IPS DF 4.7 (cell line): ENCODE measurements at regions not wholly inside any gene's neighbourhood (a gene's known extent, or its start where the extent isn't known, plus 50 kb on each side); places are given as distances from the start of the nearest gene placed in this dataset.
A peak's percentile ranks its signal among the peaks of the same experiment; 100 is the strongest.

ENCODE experiments used
- DNase-seq: peaks from one replicate; pipeline ENCODE4 v3.0.0-alpha.2; 2013; ENCODE audit warnings: low spot score; ENCODE audit errors: extremely low read depth

- no peak for DNase-seq
Measured at GRCh38 chr11:37812281-37812880, 1214.3 kb upstream of the RAG2 start.

DNA sequence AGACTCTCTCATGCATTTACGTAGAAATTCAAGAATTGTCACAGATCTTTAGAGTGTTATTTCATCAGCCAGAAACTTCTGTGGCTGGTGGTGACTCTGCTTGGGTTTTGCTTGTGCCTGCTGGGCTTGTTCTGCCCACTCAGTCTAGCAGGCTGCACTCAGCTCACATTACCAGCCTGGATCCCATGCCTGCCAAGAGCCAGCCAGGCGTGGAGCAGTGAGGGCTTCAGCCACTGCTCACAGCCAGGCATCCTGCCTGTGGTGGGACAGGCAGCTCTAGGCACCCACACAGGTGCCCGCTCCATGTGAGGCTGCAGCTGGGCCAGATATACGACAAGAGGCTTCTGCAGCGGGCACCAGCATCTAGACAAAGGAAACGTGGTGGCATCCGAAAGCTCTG, 1213.3 kb upstream of the RAG2 start:
- DNase-seq: no peak

DNA sequence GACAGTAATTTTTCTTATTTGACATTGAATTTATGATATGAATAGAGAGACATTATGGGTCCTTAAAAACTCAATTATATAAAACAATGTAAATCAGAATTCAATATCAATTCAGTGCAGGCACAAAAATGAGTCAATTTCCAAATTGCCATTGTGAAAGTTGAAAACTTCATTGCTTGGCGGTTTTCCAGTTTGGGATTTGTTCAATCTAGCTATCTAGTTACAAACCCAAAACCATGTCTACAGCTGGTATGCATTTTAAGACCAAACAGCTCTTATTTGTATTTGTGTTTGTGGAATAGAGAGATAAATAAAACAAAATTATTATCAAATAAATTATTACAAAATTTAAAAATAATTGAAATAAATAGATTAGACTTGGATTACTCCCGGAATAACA, 1206.6 kb upstream of the RAG2 start:
- no peak for DNase-seq

DNA sequence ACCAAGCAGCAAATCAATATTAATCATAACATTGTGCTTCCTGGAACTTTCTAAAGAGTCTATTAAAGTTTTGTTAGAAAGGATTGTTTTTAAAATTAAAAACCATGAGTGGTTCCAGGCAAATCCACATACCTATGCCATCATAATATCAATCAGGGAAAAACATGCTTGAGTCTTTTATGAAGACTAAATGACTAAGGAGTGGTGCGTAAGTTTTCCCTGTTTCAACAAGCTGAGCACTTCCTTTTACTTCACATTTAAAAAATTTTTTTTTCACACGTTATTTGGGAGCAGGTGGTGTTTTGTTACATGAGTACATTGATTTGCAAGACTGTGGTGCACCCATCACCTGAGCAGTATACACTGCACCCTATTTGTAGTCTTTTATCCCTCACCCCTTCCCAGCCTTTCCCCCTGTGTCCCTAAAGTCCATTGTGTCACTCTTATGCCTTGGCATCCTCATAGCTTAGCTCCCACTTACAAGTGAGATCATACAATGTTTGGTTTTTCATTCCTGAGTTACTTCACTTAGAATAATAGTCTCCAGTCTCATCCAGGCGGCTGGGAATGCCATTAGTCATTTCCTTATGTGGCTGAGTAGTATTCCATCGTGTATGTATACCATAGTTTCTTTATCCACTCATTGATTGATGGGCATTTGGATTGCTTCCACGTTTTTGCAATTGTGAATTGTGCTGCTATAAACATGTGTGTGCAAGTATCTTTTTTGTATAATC, 1190.3 kb upstream of the RAG2 start:
- DNase-seq: no peak

DNA sequence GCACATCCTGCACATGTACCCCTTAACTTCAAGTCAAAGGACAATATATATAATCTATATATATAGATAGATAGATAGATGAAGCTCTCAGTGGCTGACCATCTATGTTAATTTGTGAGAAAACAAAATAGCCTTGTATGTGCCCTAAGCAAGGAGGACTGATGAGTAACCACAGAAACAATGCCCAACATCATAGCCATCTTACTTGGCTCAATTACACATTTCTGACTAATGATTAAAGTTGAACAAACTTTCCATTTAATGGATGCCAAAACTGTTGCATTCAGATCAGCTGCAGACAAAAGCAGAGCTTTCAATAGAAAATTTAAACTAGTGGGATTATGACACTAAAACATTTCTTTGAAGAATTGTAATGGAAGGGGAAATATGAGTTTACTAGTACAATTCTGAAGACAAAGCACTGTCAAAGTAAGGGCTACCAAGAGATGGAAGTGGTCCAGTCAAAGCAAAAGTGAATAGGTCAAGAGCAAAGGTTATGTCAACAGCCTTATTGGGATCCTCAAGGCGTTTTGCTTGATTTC, 1188.2 kb upstream of the RAG2 start:
- DNase-seq: no peak

DNA sequence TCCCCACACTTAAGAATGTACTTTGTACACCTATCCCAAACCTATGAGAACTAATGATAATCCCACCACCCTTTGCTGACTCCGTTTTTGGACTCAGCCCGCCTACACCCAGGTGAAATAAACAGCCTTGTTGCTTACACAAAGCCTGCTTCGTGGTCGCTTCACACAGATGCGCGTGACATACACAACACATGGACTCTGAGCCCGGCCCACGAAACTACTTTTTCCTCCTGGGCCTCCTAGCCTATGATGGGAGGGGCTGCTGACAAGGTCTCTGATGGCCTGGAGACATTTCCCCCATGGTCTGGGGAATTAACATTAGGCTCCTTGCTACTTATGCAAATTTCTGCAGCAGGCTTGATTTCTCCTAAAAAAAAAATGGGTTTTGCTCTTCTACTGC, 1176.4 kb upstream of the RAG2 start:
- no peak for DNase-seq

GRCh38 chr11:37770145-37770544, 1172.1 kb upstream of the RAG2 start:
- DNase-seq: no peak

- no peak for DNase-seq
Measured at GRCh38 chr11:37762079-37762478, 1164.0 kb upstream of the RAG2 start.

GRCh38 chr11:37755521-37755920, 1157.5 kb upstream of the RAG2 start:
- DNase-seq: no peak

- DNase-seq: no peak
Measured at GRCh38 chr11:37748641-37749040, 1150.6 kb upstream of the RAG2 start.

DNA sequence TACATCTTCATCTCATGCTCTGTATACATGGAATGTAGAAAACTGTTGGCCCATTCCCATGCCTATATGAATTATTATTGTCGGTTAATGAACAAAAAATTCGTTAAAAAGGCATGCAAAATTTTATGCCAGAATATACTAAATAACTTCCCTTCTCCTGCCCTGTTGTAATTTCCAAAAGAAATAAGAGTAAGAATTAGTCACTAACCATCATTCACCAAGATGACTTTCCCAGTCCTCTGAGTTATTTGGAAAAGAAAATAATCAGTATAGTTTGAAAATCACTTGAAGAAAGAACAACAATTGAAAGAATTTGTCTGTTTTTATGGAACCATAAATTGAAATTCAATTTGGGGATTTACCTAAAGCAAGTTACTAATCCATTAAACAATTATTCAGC, 1149.1 kb upstream of the RAG2 start:
- DNase-seq: no peak

DNA sequence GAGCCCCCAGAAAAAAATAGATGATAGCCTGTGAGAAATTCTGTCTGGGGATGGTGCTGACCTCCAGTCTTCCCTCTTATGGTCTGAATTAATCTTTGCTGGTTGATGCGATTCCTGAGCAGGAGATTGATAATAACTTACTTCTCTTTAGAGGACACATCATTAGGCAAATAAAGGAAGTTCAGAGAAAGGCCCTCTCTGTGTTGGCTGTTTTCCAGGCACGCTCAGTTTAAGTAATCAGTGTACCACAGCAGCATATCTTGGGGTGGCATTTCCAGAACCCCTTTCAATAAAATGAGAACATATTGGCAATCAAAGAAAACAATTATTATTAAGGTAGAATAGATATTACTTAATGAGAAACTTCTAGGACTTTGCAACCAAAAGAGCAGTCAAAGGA, 1129.3 kb upstream of the RAG2 start:
- DNase-seq: no peak

DNA sequence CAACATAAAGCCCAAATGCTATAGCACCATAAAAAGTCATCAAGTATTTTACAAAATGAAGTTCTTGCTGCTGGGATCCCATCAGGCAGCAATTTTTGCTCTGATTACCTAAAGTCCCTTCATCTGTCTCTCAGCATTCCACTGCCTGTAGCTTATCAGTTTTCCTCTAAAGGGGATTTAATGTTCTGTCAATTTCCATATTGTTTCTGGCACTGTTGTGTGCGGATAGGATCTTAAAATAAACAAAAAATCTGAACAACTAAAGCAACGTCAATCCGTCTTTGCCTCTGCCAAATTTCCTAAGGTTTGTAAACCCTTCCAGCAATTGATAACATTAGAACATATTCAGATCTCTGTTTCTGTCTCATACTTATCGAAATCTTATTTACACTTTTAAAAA, 1126.3 kb upstream of the RAG2 start:
- no peak for DNase-seq

GRCh38 chr11:37721485-37721884, 1123.4 kb upstream of the RAG2 start:
- no peak for DNase-seq

- DNase-seq: no peak
Measured at GRCh38 chr11:37718431-37718999, 1120.5 kb upstream of the RAG2 start.

DNA sequence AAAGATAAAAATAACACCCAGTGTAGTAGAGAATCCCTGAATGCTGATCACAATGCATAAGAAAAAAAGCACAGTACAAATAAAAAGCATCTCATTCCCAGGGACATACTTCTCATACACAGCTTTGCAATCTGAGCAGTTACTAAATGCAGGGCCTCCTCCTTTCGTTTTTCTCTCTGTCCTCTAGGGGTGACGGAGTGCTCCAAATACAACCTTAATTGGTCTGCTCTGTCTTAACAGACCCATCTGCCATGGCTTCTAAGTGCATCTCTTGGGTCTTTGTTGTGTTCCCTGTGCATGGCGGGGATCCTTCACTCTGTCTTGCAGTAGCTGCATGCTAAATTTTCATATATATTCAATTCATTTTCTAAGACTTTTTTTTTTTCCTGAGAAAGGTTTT, 1114.2 kb upstream of the RAG2 start:
- peak; percentile 46 for DNase-seq

- DNase-seq: no peak
Measured at GRCh38 chr11:37710031-37710430, 1112.0 kb upstream of the RAG2 start.

DNA sequence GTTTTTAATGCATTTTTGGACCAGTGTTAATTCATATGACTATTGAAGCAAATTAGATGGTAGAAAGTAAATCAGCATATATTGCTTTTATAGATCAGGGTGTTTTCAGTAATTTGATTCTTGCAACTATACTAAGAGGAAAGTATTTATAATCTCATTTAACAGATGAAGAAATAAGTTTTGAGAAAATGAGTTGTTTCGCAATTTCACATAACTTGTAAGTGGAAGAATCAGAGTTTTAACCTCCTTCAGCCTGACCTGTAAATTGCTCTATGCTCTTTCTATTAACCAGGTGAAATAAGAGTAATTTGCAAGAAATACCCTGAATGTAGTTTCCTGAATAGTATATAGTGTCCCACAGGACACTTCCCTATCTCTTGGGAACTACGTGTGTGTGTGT, 1106.8 kb upstream of the RAG2 start:
- no peak for DNase-seq

GRCh38 chr11:37699644-37700043, 1101.6 kb upstream of the RAG2 start:
- DNase-seq: no peak

- no peak for DNase-seq
Measured at GRCh38 chr11:37695283-37695682, 1097.2 kb upstream of the RAG2 start.

DNA sequence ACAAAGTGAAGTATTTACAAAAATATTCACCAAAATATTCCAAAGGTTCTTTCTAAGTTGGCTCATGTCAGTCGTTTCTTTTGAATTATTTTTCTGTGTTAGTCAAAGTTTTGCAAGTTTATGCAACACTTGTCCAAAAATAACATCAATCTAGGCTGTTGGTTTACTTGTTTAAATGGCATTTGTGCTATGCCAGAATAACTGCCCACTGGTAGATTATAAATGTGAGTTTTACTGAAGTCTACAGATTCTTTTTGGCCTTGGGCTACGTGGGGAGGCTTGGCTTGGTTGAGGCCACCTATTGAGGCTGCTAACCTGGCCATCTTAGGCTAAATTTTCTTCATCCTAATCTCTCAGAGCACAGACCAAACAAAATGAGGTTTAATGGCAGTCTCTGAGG, 1091.9 kb upstream of the RAG2 start:
- no peak for DNase-seq

DNA sequence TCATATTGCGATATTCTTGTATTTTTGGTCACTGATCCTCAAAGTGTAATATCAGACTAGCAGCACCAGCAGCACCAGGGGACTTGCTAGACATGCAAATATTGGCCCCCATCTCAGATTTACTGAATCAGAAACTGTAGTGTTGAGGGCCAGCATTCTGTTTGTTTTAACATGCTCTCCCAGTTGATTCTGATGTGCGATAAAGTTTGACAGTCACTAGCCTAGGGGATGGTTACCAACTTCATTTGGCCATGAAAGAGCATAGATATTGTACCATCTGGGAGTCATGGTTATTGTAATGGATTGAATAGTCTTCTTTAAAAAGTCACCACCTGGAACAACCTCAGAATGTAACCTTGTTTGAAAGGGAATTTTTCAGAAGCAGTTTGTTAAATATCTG, 1090.4 kb upstream of the RAG2 start:
- no peak for DNase-seq

- no peak for DNase-seq
Measured at GRCh38 chr11:37687130-37687529, 1089.1 kb upstream of the RAG2 start.
